NCI-H345 (cell line): ENCODE measurements at regions not wholly inside any gene's neighbourhood (a gene's known extent, or its start where the extent isn't known, plus 50 kb on each side); places are given as distances from the start of the nearest gene placed in this dataset.
"Not testable (repeated sequence)": the region's sequence is repeated elsewhere in the genome, so short reads cannot be mapped to it uniquely, and the experiment has no call there.

Experiments used
- DNase-seq: peaks from one replicate; lab custom pipeline; 2025; lab: John Stamatoyannopoulos, UW

- no peak for DNase-seq
Measured at GRCh38 chr2:140178234-140178633, 1398.0 kb upstream of the NXPH2 start.

GRCh38 chr2:140177086-140177485 is 1396.9 kb upstream of the NXPH2 start:
- DNase-seq = no peak

GRCh38 chr2:140173790-140174189 is 1393.6 kb upstream of the NXPH2 start:
- no peak for DNase-seq

DNA sequence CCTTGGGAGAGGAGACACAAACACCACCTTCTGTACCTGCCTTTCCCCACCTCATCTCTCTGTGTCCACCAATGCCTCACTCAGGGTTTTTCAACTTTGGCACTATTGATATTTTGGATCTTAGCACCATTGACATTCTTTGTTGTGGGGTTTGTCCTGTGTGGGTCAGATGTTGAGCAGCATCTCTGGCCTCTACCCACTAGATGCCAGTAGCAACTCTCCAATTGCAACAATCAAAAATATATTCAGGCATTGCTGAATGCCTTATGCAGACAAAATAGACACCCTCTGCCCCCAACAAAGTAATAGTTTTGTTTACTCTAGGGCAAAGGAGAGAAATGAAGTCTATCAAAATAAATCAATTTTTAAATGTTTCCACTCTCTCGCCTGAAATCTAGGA is 1384.3 kb upstream of the NXPH2 start:
- DNase-seq = no peak

DNA sequence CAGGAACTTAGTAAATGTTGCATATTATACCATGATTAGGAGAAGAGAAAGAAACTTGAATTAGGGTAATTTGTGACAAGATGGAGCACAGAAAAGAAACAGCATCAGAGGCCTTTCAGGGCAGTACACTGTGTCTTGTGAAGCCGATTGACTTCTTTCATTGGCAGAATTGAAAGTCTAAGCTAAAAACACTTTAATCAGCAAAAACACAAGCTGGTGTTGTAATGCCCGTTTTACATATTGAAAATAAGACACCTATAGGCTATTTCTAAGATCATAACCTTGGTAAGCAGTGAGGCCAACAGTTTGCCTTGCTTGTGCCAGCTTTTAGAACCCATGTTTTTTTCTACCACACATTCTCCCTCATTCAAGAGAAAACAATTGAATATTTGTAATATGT is 1378.1 kb upstream of the NXPH2 start:
- DNase-seq = no peak

GRCh38 chr2:140157816-140158215 is 1377.6 kb upstream of the NXPH2 start:
- DNase-seq = no peak

- DNase-seq = no peak
Measured at GRCh38 chr2:140154706-140155105, 1374.5 kb upstream of the NXPH2 start.

DNA sequence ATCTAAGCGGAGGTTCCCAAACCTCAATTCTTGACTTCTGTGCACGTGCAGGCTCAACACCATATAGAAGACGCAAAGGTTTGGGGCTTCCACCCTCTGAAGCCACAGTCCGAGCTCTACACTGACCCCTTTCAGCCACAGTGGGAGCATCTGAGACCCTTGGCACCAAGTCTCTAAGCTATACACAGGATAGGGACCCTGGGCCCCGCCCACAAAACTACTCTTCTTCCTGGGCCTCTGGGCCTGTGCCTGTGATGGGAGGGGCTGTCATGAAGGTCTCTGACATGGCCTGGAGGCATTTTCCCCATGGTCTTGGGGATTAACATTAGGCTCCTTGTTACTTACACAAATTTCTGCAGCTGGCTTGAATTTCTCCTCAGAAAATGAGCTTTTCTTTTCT is 1374.1 kb upstream of the NXPH2 start:
- no peak for DNase-seq

DNA sequence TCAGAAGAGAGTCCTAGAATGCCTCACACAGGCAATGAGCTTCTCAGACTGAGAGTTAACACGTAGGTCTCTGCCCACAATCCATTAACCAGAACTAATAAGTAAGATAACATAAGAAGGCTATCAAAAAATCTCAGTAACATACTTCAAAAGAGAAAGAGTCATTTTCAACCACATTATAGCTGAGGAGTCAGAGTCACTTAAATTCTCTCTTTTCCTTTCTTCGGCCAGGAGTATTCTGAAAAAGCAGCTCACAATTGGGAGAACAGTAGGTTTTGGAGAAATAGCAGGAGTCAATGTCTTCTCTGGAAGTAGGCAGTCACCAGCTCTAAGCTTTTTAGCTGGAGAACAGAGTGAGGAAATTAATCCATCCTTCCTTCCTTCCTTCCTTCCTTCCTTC is 1364.4 kb upstream of the NXPH2 start:
- no peak for DNase-seq

- no peak for DNase-seq
Measured at GRCh38 chr2:140138736-140139135, 1358.5 kb upstream of the NXPH2 start.

DNA sequence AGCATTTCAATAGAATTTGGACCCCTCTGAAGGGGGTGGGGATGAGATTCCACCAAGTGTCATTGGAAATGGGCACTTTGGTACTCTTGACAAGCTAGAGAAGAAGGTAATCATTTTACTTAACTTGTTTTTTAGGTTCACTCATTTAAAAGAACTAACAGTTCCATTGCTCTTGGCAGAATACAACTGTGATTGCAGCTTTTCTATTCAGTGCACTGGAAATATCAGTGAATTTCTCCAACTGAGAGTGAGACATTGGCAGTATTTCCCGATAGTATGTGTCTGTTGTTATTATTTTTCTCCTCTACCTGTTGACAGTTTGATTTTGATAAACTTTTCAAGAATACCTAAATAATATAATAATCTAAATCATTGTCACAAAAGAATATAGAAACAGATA is 1356.7 kb upstream of the NXPH2 start:
- DNase-seq = no peak

- DNase-seq = no peak
Measured at GRCh38 chr2:140136366-140136765, 1356.2 kb upstream of the NXPH2 start.

DNA sequence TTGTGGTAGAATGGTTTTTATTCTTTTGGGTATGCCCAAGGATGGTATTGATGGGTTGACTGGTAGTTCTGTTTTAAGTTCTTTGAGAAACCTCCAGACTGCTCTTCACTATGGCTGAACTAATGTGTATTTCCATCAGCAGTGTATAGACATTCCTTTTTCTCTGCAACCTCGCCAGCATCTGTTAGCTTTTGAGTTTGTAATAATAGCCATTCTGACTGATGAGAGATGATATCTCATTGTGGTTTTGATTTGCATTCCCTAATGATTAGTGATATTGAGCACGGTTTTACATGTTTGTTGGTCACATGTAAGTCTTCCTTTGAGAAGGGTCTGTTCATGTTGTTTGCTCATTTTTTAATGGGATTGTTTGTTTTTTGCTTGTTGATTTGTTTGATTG is 1348.7 kb upstream of the NXPH2 start:
- DNase-seq = no peak

DNA sequence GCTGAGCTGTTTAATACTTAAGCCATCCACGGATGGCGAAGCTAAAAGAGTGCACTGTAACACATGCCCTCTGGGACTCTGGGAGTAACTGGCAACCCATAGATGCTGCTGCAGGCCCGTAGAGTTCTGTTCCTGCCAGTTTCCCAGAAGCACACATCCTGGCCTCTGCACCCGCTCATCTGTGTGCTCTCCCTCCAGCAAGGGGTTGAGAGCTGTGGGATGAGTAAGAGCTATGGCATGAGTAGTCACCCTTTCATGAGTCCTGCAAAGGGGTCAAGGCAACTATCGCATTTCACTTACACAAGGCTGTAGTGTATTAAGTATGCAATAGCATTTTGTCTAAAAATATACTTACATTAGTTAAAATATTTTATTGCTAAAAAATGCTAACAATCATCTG is 1341.8 kb upstream of the NXPH2 start:
- no peak for DNase-seq

- no peak for DNase-seq
Measured at GRCh38 chr2:140117386-140117785, 1337.2 kb upstream of the NXPH2 start.

DNA sequence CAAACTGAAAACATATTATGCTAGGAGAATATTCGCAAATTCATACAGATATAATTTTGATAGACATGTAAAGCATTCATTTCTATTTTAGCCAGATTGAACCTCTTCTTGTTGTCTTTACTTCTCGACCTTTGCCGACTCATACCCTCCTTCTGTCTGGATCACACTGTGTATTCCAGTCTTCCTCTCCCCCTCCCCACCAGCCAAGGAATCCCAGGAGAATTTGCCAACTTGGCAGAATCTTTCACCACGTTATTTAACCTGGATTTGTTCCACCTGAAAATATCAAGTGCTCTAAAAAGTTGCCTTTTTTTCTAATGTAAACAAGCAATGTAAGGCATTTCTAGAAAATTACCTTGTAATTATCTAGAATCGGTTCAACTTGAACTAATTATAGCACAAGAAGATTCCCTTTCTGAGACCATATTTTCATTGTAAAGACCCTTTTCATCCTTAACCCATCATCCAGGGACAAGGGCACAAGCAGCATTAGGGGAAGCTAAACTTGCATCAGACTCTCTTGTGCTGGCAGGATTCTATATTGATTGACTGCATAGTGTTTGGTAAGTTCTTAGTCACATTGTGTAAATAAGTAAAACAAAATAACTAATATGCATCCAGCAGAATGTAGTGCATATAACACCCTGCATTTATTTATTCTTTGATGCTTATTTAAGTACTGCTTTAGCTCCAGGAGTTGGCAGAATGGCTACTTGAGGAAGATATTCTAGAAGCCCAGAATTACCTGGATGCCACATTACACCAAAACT is 1328.7 kb upstream of the NXPH2 start:
- DNase-seq = no peak

DNA sequence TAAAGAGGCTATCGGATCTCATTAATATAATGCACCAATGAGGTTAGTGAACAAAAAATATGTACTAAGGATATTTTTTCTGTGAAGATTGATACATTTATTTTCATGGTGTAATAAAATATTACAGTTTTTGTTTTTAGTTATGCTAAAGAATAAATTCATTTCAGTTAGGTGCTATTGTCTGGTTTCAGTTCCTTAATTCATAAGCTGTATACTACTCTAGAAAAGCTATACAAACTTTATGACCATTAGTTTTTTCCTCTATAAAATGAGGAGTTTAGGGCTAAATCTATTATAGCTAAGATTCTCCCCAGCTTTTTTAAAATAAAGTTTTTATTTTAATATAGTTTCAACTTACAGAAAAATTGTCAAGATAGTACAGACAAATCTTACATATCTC is 1311.7 kb upstream of the NXPH2 start:
- DNase-seq = no peak

DNA sequence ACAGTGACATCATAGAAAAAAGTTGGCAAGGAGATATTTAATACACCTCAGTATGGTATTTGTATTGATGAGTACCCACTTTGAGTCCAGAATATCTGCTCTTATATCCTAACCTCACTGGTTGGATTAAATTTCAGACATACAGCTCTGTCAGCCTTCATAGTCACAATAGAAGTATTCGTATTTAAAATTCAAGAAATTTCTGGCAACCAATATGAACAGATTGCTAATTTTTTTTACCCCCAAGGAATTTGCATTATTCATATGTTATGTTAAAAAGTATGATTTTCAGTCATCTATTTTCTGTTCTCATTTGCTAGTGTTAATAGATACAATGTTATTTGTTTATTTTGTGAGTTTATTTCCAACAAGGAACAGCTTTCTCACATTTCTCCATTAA is 1306.8 kb upstream of the NXPH2 start:
- no peak for DNase-seq

GRCh38 chr2:140085674-140086073 is 1305.5 kb upstream of the NXPH2 start:
- DNase-seq = no peak

DNA sequence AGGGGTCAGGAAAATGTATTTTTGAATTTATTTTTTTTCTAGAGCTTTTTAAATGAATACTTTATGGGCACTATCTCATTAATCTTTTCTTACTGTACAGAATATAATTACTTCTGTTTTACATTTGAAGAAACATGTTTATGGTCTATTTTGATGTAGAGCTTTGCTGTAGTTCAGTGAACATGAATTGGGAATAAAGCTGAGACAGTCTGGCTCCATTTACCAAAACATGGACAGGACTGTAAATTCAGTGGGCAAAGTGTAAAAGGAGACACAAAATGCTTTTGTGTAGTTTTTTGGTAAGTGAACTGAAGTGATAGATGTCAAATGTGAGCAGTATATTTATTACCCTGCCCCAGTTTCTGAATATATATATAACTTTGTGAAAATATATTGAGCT is 1298.8 kb upstream of the NXPH2 start:
- DNase-seq = no peak

- DNase-seq = no peak
Measured at GRCh38 chr2:140076164-140076563, 1296.0 kb upstream of the NXPH2 start.

- not testable (repeated sequence) for DNase-seq
Measured at GRCh38 chr2:140073763-140074162, 1293.6 kb upstream of the NXPH2 start.

GRCh38 chr2:140067661-140068060 is 1287.5 kb upstream of the NXPH2 start:
- DNase-seq = no peak

GRCh38 chr2:140064243-140064642 is 1284.1 kb upstream of the NXPH2 start:
- DNase-seq = no peak
